OCI-LY7 (cell line): ENCODE measurements at regions not wholly inside any gene's neighbourhood (a gene's known extent, or its start where the extent isn't known, plus 50 kb on each side); places are given as distances from the start of the nearest gene placed in this dataset.

ENCODE experiments used
- EZH2phosphoT487 ChIP-seq: fragments of 200-600 bp; sonication (generic); IDR thresholded peaks from 2 replicates; pipeline ENCODE4 v1.6.1; 2018; ENCODE audit warnings: low read depth, borderline replicate concordance, mild to moderate bottlenecking, mixed run types, antibody characterized with exemption, low read length, moderate library complexity, mixed read lengths
- TF ChIP-seq, protein P1 (sequence below): fragments of 200-600 bp; sonication (generic); conservative IDR thresholded peaks from 2 replicates; pipeline ENCODE4 v1.5.1; 2014; ENCODE audit warnings: mild to moderate bottlenecking, antibody characterized with exemption, low read length, moderate library complexity, mixed read lengths

DNA sequence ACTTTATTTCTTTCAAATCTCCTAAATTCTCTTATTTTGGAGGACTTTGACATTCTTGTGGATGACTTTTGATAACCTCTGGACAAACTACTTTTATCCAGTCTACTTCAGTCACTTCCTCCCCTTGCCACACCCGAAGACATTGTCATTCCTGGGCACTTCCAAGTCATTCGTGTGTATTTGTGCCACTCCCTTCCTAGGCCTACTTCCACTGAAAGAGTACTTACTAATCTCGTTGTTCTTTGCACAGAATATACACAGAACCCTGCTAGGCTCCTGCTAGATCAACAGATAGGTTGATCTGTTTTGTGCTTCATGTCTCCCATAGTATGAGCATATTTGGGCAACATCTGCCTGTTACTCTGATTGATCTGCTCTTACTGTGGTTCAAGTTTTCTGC lies 355.4 kb downstream of the HGF start:
- TF ChIP-seq, protein P1, sequence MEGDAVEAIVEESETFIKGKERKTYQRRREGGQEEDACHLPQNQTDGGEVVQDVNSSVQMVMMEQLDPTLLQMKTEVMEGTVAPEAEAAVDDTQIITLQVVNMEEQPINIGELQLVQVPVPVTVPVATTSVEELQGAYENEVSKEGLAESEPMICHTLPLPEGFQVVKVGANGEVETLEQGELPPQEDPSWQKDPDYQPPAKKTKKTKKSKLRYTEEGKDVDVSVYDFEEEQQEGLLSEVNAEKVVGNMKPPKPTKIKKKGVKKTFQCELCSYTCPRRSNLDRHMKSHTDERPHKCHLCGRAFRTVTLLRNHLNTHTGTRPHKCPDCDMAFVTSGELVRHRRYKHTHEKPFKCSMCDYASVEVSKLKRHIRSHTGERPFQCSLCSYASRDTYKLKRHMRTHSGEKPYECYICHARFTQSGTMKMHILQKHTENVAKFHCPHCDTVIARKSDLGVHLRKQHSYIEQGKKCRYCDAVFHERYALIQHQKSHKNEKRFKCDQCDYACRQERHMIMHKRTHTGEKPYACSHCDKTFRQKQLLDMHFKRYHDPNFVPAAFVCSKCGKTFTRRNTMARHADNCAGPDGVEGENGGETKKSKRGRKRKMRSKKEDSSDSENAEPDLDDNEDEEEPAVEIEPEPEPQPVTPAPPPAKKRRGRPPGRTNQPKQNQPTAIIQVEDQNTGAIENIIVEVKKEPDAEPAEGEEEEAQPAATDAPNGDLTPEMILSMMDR: no peak
- no peak for TF ChIP-seq EZH2phosphoT487
